ENCODE measurements at regions not wholly inside any gene's neighbourhood (a gene's known extent, or its start where the extent isn't known, plus 50 kb on each side); places are given as distances from the start of the nearest gene placed in this dataset.

DNA sequence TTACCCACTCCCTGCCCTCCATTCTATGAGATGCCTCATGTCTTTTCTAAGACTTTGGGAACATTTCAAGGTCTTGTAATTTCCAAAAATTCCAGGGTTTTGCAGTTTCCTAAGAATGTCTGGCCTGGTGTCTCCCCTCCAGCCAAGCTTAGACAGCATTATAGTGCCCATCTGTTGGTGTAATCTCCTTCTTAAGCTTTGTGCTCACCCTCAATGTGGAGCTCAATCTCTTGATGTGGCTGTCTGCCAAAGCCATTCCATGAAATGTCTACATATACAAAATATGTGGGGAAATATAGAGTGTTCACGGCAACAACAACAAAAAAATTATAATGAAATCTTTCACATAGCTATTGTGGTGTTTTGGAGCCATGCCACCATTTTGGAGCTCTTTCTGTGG is 558.4 kb downstream of the PIK3C3 start:
- TF ChIP-seq, protein P1, sequence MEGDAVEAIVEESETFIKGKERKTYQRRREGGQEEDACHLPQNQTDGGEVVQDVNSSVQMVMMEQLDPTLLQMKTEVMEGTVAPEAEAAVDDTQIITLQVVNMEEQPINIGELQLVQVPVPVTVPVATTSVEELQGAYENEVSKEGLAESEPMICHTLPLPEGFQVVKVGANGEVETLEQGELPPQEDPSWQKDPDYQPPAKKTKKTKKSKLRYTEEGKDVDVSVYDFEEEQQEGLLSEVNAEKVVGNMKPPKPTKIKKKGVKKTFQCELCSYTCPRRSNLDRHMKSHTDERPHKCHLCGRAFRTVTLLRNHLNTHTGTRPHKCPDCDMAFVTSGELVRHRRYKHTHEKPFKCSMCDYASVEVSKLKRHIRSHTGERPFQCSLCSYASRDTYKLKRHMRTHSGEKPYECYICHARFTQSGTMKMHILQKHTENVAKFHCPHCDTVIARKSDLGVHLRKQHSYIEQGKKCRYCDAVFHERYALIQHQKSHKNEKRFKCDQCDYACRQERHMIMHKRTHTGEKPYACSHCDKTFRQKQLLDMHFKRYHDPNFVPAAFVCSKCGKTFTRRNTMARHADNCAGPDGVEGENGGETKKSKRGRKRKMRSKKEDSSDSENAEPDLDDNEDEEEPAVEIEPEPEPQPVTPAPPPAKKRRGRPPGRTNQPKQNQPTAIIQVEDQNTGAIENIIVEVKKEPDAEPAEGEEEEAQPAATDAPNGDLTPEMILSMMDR (IDR thresholded peaks at IDR 0.05; ENCODE audit: low read depth, low read length, poor library complexity, severe bottlenecking), result no peak
- TF ChIP-seq EZH2phosphoT487 (IDR thresholded peaks at IDR 0.05; ENCODE audit: borderline replicate concordance, low read length), result no peak

Data from DOHH2 (cell line).